22Rv1 (cell line): ENCODE measurements at regions not wholly inside any gene's neighbourhood (a gene's known extent, or its start where the extent isn't known, plus 50 kb on each side); places are given as distances from the start of the nearest gene placed in this dataset.

ENCODE experiments used
- CTCF ChIP-seq: fragments of 450-650 bp; IDR thresholded peaks from 2 replicates; pipeline ENCODE4 v1.5.1; 2017; ENCODE audit warnings: mild to moderate bottlenecking
- ZFX ChIP-seq: fragments of 450-650 bp; IDR thresholded peaks from 2 replicates; pipeline ENCODE4 v1.6.1; 2017; ENCODE audit warnings: antibody characterized with exemption, borderline replicate concordance

GRCh38 chr20:61065853-61066252 lies 186.2 kb upstream of the CDH4 start:
- TF ChIP-seq CTCF = no peak
- no peak for TF ChIP-seq ZFX
